OCI-LY1 (cell line): ENCODE measurements at regions not wholly inside any gene's neighbourhood (a gene's known extent, or its start where the extent isn't known, plus 50 kb on each side); places are given as distances from the start of the nearest gene placed in this dataset.
"Not testable (repeated sequence)": the region's sequence is repeated elsewhere in the genome, so short reads cannot be mapped to it uniquely, and the experiment has no call there.

Experiments used
- H2AFZ ChIP-seq: fragments of 200-600 bp; sonication (generic), shearing (Covaris generic); 2 replicates; pipeline ENCODE4 v1.6.0; 2014; ENCODE audit warnings: antibody characterized with exemption, mild to moderate bottlenecking, low read length
- H3F3A ChIP-seq: fragments of 200-600 bp; sonication (generic), shearing (Covaris generic); 2 replicates; pipeline ENCODE4 v1.6.0; 2014; ENCODE audit warnings: mild to moderate bottlenecking, antibody characterized with exemption, low read length, moderate library complexity; ENCODE audit not compliant: insufficient read depth
- H3K27ac ChIP-seq: fragments of 200-600 bp; sonication (generic); 2 replicates; pipeline ENCODE4 v1.5.1; 2014; ENCODE audit warnings: low read length, mixed run types, mild to moderate bottlenecking, low read depth; ENCODE audit not compliant: poor library complexity, severe bottlenecking
- H3K27me3 ChIP-seq: fragments of 200-600 bp; sonication (generic); 2 replicates; pipeline ENCODE4 v1.6.0; 2014; ENCODE audit warnings: antibody characterized with exemption, mild to moderate bottlenecking, low read length, moderate library complexity; ENCODE audit not compliant: insufficient read depth
- H3K36me3 ChIP-seq: fragments of 200-600 bp; sonication (generic); 2 replicates; pipeline ENCODE4 v1.6.1; 2014; ENCODE audit warnings: mild to moderate bottlenecking, antibody characterized with exemption, low read length, moderate library complexity, mixed read lengths; ENCODE audit not compliant: insufficient read depth
- H3K4me1 ChIP-seq: fragments of 200-600 bp; sonication (generic); 2 replicates; pipeline ENCODE4 v1.5.1; 2014; ENCODE audit warnings: mild to moderate bottlenecking, low read length, moderate library complexity; ENCODE audit not compliant: insufficient read depth, severe bottlenecking
- H3K4me2 ChIP-seq: fragments of 200-600 bp; sonication (generic), shearing (Covaris generic); 2 replicates; pipeline ENCODE4 v1.6.1; 2014; ENCODE audit warnings: low read length
- H3K4me3 ChIP-seq: fragments of 200-600 bp; sonication (generic); 2 replicates; pipeline ENCODE4 v1.5.1; 2014; ENCODE audit warnings: low read length, low read depth, mild to moderate bottlenecking, mixed read lengths; ENCODE audit not compliant: poor library complexity, severe bottlenecking
- H3K79me2 ChIP-seq: fragments of 200-600 bp; shearing (Covaris generic); 2 replicates; pipeline ENCODE4 v1.6.1; 2016; ENCODE audit warnings: mixed run types, low read length, mixed read lengths; ENCODE audit not compliant: insufficient read depth
- H3K9ac ChIP-seq: fragments of 200-600 bp; sonication (generic), shearing (Covaris generic); 2 replicates; pipeline ENCODE4 v1.6.1; 2014; ENCODE audit warnings: mild to moderate bottlenecking, low read length, mixed read lengths
- H3K9me2 ChIP-seq: fragments of 200-600 bp; sonication (generic), shearing (Covaris generic); 2 replicates; pipeline ENCODE4 v1.6.1; 2014; ENCODE audit warnings: low read depth, mild to moderate bottlenecking, low read length, mixed read lengths
- H3K9me3 ChIP-seq: fragments of 200-600 bp; shearing (Covaris generic); 2 replicates; pipeline ENCODE4 v1.6.1; 2014; ENCODE audit warnings: low read length, mixed read lengths
- H4K20me1 ChIP-seq: fragments of 200-600 bp; sonication (generic), shearing (Covaris generic); 2 replicates; pipeline ENCODE4 v1.6.0; 2016; ENCODE audit warnings: mild to moderate bottlenecking, low read length; ENCODE audit not compliant: insufficient read depth
- CTCF ChIP-seq: fragments of 200-600 bp; sonication (generic), shearing (Covaris generic); IDR thresholded peaks from 2 replicates; pipeline ENCODE4 v1.5.1; 2017; ENCODE audit warnings: mild to moderate bottlenecking, antibody characterized with exemption, low read length, moderate library complexity, mixed read lengths
- EZH2 ChIP-seq: fragments of 200-600 bp; sonication (generic), shearing (Covaris generic); IDR thresholded peaks from 2 replicates; pipeline ENCODE4 v1.8.0; 2017; ENCODE audit warnings: borderline replicate concordance, mixed run types, mild to moderate bottlenecking, antibody characterized with exemption, low read length, moderate library complexity, mixed read lengths

DNA sequence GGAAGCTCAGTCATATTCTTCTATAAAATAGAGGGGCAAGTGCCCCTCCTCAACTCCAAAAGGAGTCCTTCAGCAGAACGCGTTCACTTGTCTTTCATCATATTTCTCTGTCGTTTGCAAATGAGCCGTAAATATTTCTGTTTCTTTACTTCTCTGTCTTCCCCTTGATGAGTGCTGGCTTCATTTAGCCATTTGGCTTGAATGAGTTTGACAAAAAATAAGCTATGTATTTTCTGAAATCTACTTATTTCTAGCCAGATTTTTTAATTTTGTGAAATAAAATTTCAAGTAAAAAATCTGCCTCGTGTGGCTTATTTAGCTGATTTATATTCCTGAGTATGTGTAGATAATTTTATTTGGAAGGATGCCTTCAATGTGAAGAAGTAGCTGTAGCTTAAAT, 170.8 kb upstream of the DGKB start:
- Histone ChIP-seq H3K9me2 (no peaks in the 10 kb centered on the region), H3K27ac (no peak overlapping the region), H3K4me3 (no peak overlapping the region), H2AFZ (no peak overlapping the region), H3K36me3 (no peaks in the 10 kb centered on the region), H3K27me3 (no peaks in the 10 kb centered on the region), H3K4me2 (no peak overlapping the region), H3K79me2 (no peaks in the 10 kb centered on the region), H3K9me3 (no peaks in the 10 kb centered on the region), H3F3A (no peaks in the 10 kb centered on the region), H3K4me1 (no peaks in the 10 kb centered on the region), H4K20me1 (no peaks in the 10 kb centered on the region), H3K9ac (no peak overlapping the region)
- no peak for TF ChIP-seq CTCF
- no peak for TF ChIP-seq EZH2

GRCh38 chr7:15068324-15068723, 165.8 kb upstream of the DGKB start:
- TF ChIP-seq EZH2, result no peak
- no peak for TF ChIP-seq CTCF
- H3K4me1 ChIP-seq, result no peaks in the 10 kb centered on the region
- no peak overlapping the region for H3K27ac ChIP-seq
- no peaks in the 10 kb centered on the region for H3K9me2 ChIP-seq
- no peaks in the 10 kb centered on the region for H4K20me1 ChIP-seq
- H3F3A ChIP-seq, result no peaks in the 10 kb centered on the region
- H2AFZ ChIP-seq, result no peak overlapping the region
- H3K36me3 ChIP-seq, result no peaks in the 10 kb centered on the region
- no peak overlapping the region for H3K4me2 ChIP-seq
- no peak overlapping the region for H3K4me3 ChIP-seq
- no peak overlapping the region for H3K9ac ChIP-seq
- no peaks in the 10 kb centered on the region for H3K27me3 ChIP-seq
- no peaks in the 10 kb centered on the region for H3K9me3 ChIP-seq
- no peaks in the 10 kb centered on the region for H3K79me2 ChIP-seq

GRCh38 chr7:15057272-15057671, 154.7 kb upstream of the DGKB start:
- Histone ChIP-seq H3K4me1 (peaks cover 5% of the 10 kb centered on the region), H3K9me3 (no peaks in the 10 kb centered on the region), H2AFZ (no peak overlapping the region), H4K20me1 (no peaks in the 10 kb centered on the region), H3K27ac (no peak overlapping the region), H3K9me2 (no peaks in the 10 kb centered on the region), H3K4me2 (no peak overlapping the region), H3K27me3 (no peaks in the 10 kb centered on the region), H3F3A (no peaks in the 10 kb centered on the region; the same call in 1 of the 2 replicates), H3K9ac (no peak overlapping the region), H3K4me3 (no peak overlapping the region), H3K79me2 (no peaks in the 10 kb centered on the region), H3K36me3 (no peaks in the 10 kb centered on the region)
- no peak for TF ChIP-seq EZH2
- TF ChIP-seq CTCF, result no peak

DNA sequence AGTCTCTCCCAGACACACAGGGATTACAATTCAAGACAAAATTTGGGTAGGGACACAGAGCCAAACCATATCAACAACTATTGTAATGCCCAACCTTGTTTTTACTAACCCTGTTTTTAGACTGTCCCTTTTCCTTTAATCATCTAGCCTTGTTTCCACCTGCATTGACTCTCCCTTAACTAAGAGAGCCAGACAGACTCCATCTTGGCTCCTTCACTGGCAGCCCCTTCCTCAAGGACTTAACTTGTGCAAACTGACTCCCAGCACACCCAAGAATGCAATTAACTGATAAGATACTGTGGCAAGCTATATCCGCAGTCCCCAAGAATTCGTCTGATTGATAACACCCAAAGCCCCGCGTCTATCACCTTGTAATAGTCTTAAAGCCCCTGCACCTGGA, 151.8 kb upstream of the DGKB start:
- H3K9ac ChIP-seq, result not testable (repeated sequence)

More for the DNA sequence above, 151.8 kb upstream of the DGKB start:
- H3K79me2 ChIP-seq, H3K27me3 ChIP-seq, H3K4me3 ChIP-seq, H2AFZ ChIP-seq, H3K4me1 ChIP-seq, H3F3A ChIP-seq, H3K4me2 ChIP-seq, H3K9me3 ChIP-seq, H3K27ac ChIP-seq, H4K20me1 ChIP-seq, H3K9me2 ChIP-seq, H3K36me3 ChIP-seq: not testable (repeated sequence)
